ENCODE measurements at regions not wholly inside any gene's neighbourhood (a gene's known extent, or its start where the extent isn't known, plus 50 kb on each side); places are given as distances from the start of the nearest gene placed in this dataset.
"Not testable (repeated sequence)": the region's sequence is repeated elsewhere in the genome, so short reads cannot be mapped to it uniquely, and the experiment has no call there.

- not testable (repeated sequence) for H3K9me3 Mint-ChIP-seq, H3K27ac Mint-ChIP-seq
Observed at GRCh38 chr12:54799966-54800365, 54.4 kb upstream of the MUCL1 start.

GRCh38 chr12:54798651-54799050 is 55.7 kb upstream of the MUCL1 start:
- Mint-ChIP-seq H3K36me3 (ENCODE audit: low read depth) (no peaks in the 10 kb centered on the region), H3K4me3 (no peak overlapping the region), H3K9me3 (no peaks in the 10 kb centered on the region), H3K27me3 (peaks cover 4% of the 10 kb centered on the region), H3K4me1 (ENCODE audit: low read depth) (no peaks in the 10 kb centered on the region), H3K27ac (no peak overlapping the region)
- intact Hi-C loops (cut with micrococcal nuclease): no loop called here

More at GRCh38 chr12:54799966-54800365, 54.4 kb upstream of the MUCL1 start:
- intact Hi-C loops (cut with micrococcal nuclease); H3K36me3 Mint-ChIP-seq (ENCODE audit: low read depth); H3K4me1 Mint-ChIP-seq (ENCODE audit: low read depth); H3K4me3 Mint-ChIP-seq; H3K27me3 Mint-ChIP-seq: not testable (repeated sequence)

GRCh38 chr12:54796991-54797390 is 57.3 kb upstream of the MUCL1 start:
- peaks cover 4% of the 10 kb centered on the region for H3K27me3 Mint-ChIP-seq
- intact Hi-C loops (cut with micrococcal nuclease): no loop called here
- no peaks in the 10 kb centered on the region for H3K36me3 Mint-ChIP-seq (ENCODE audit: low read depth)
- no peaks in the 10 kb centered on the region for H3K4me1 Mint-ChIP-seq (ENCODE audit: low read depth)
- no peak overlapping the region for H3K27ac Mint-ChIP-seq
- H3K4me3 Mint-ChIP-seq: no peak overlapping the region
- H3K9me3 Mint-ChIP-seq: no peaks in the 10 kb centered on the region

DNA sequence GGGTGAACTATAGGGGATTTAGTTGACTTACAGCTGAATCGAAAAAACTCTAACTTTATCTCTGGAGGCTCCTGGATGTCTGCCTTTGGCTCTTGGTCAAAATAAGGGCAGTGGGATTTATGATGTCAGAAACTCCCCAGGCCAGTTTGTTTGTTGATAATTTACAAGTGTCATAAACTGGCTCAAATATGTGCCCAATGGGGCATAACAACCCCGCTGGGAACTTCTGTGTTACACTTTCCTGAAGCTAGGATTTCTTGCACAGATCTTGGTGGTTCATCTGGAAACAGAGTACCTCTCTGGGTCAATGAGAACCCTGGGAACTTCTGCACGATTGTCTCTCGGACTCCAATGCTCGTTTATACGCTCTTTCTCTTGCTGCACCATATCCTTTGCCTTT is 58.7 kb upstream of the MUCL1 start:
- Mint-ChIP-seq H3K27me3 (peaks cover 2% of the 10 kb centered on the region), H3K9me3 (no peaks in the 10 kb centered on the region), H3K4me1 (ENCODE audit: low read depth) (no peaks in the 10 kb centered on the region), H3K36me3 (ENCODE audit: low read depth) (no peaks in the 10 kb centered on the region), H3K27ac (no peak overlapping the region), H3K4me3 (no peak overlapping the region)
- intact Hi-C loops (cut with micrococcal nuclease): no loop called here

DNA sequence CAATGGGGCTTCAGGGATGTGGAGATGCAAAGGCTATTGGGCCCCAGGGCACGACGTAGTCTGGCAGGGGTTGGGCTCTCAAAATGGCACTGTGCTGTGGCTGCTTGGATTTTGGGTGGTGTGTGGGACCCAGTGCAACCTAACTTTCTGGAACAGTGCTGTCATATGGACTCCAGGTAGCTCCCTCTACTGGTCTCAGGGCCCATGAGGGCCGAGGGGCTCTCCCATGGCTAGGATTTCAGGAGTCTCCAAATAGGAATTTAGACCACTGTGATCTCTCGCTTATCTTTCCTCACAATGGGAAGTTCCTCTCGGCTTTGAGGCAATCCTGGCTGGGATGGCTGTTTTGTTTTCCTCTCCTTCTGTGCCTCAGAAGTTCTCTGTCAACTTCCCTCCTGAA is 68.2 kb upstream of the MUCL1 start:
- intact Hi-C loops (cut with micrococcal nuclease): no loop called here
- Mint-ChIP-seq H3K9me3 (peaks cover 33% of the 10 kb centered on the region), H3K36me3 (ENCODE audit: low read depth) (no peaks in the 10 kb centered on the region), H3K27ac (no peak overlapping the region), H3K27me3 (no peaks in the 10 kb centered on the region), H3K4me3 (no peak overlapping the region), H3K4me1 (ENCODE audit: low read depth) (no peaks in the 10 kb centered on the region)

DNA sequence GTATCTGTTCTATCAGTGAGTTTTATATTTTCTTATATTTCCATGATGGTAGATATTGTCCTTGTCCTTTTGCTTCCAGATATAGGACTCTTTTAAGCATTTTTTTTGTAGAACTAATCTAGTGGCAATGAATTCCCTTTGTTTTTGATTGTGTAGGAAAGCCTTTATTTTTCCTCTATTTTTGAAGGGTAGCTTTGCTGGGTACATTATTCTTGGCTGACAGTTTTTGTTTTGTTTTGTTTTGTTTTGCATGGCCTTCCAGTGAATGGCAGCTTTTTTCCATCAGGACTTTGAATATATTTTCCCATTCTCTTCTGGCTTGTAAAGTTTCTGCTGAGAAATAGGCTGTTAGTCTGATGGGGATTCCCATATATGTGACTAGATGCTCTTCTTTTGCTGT is 70.2 kb upstream of the MUCL1 start:
- H3K27me3 Mint-ChIP-seq: no peaks in the 10 kb centered on the region
- H3K9me3 Mint-ChIP-seq: peaks cover 33% of the 10 kb centered on the region
- intact Hi-C loops (cut with micrococcal nuclease): no loop called here
- no peak overlapping the region for H3K4me3 Mint-ChIP-seq
- no peaks in the 10 kb centered on the region for H3K36me3 Mint-ChIP-seq (ENCODE audit: low read depth)
- no peaks in the 10 kb centered on the region for H3K4me1 Mint-ChIP-seq (ENCODE audit: low read depth)
- no peak overlapping the region for H3K27ac Mint-ChIP-seq

- peaks cover 12% of the 10 kb centered on the region for H3K9me3 Mint-ChIP-seq
- H3K4me3 Mint-ChIP-seq; intact Hi-C loops (cut with micrococcal nuclease); H3K27me3 Mint-ChIP-seq; H3K4me1 Mint-ChIP-seq (ENCODE audit: low read depth); H3K27ac Mint-ChIP-seq; H3K36me3 Mint-ChIP-seq (ENCODE audit: low read depth): not testable (repeated sequence)
Observed at GRCh38 chr12:54777031-54777430, 77.3 kb upstream of the MUCL1 start.

GRCh38 chr12:54773593-54773992 is 80.7 kb upstream of the MUCL1 start:
- Mint-ChIP-seq H3K27ac (no peak overlapping the region), H3K4me3 (no peak overlapping the region)

GRCh38 chr12:54765652-54766051 is 88.7 kb upstream of the MUCL1 start:
- H3K4me1 Mint-ChIP-seq (ENCODE audit: low read depth): no peaks in the 10 kb centered on the region
- no peak overlapping the region for H3K4me3 Mint-ChIP-seq
- intact Hi-C loops (cut with micrococcal nuclease): no loop called here
- no peaks in the 10 kb centered on the region for H3K36me3 Mint-ChIP-seq (ENCODE audit: low read depth)
- no peaks in the 10 kb centered on the region for H3K27me3 Mint-ChIP-seq
- no peak overlapping the region for H3K27ac Mint-ChIP-seq
- no peaks in the 10 kb centered on the region for H3K9me3 Mint-ChIP-seq

More at GRCh38 chr12:54773593-54773992, 80.7 kb upstream of the MUCL1 start:
- intact Hi-C loops (cut with micrococcal nuclease): no loop called here
- Mint-ChIP-seq H3K27me3 (no peaks in the 10 kb centered on the region), H3K36me3 (ENCODE audit: low read depth) (no peaks in the 10 kb centered on the region), H3K4me1 (ENCODE audit: low read depth) (no peaks in the 10 kb centered on the region), H3K9me3 (peaks cover 11% of the 10 kb centered on the region)

DNA sequence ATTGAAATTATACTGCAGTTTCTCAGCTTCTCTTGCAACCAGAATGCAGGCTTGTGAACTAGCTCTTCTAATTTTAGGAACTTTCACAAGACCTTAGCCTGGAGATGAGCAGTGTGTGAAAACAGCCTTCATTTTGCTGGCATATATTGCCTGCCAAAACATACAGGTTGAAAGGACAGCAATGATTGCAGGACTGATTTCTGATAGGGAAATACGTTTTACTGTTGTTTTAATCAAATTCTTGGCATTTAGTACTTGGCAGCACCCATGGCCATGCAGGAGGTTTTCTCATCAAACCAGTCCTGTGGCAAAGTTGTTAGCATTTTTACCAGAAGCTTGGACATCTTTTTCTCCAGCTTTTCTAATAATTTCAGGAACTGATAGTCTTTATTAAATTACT is 91.9 kb upstream of the MUCL1 start:
- intact Hi-C loops (cut with micrococcal nuclease): loop anchor here (5.0 kb wide), 1 partner anchor 85 kb away; no protein-coding TSS in a partner anchor
- peaks cover 11% of the 10 kb centered on the region for H3K9me3 Mint-ChIP-seq

GRCh38 chr12:54759751-54760150 is 94.6 kb upstream of the MUCL1 start:
- Mint-ChIP-seq H3K27me3 (no peaks in the 10 kb centered on the region), H3K9me3 (peaks cover 11% of the 10 kb centered on the region), H3K27ac (no peak overlapping the region), H3K4me3 (no peak overlapping the region), H3K4me1 (ENCODE audit: low read depth) (no peaks in the 10 kb centered on the region), H3K36me3 (ENCODE audit: low read depth) (no peaks in the 10 kb centered on the region)
- intact Hi-C loops (cut with micrococcal nuclease): loop anchor here (5.0 to 10.0 kb wide), 2 partner anchors 88 to 385 kb away; no protein-coding TSS in a partner anchor

More for the DNA sequence above, 91.9 kb upstream of the MUCL1 start:
- Mint-ChIP-seq H3K4me3 (no peak overlapping the region), H3K4me1 (ENCODE audit: low read depth) (no peaks in the 10 kb centered on the region), H3K27me3 (no peaks in the 10 kb centered on the region), H3K36me3 (ENCODE audit: low read depth) (no peaks in the 10 kb centered on the region), H3K27ac (no peak overlapping the region)

DNA sequence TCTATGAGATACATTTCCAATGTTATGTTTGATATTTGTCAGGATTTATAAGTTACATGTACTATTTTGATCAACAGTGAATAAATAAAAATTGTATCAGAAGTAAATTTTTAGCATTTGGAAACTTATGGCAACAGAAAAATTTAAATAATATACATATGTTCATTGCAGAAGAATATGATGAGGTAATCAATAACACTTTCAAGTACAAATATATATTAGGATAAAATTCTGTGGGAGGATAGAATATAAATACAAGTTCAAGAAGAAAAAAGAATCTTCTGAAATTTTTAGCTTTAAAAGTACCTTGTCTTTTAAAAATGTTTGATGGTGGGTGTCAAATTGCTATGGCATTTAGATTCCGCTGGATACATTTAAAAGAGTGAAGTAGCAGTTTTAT is 102.8 kb upstream of the MUCL1 start:
- intact Hi-C loops (cut with micrococcal nuclease): loop anchor here (2.0 to 10.0 kb wide), 2 partner anchors 321 to 393 kb away; no protein-coding TSS in a partner anchor
- no peak overlapping the region for H3K4me3 Mint-ChIP-seq
- no peaks in the 10 kb centered on the region for H3K9me3 Mint-ChIP-seq
- no peaks in the 10 kb centered on the region for H3K27me3 Mint-ChIP-seq
- peaks cover 9% of the 10 kb centered on the region for H3K4me1 Mint-ChIP-seq (ENCODE audit: low read depth)
- H3K27ac Mint-ChIP-seq: no peak overlapping the region
- no peaks in the 10 kb centered on the region for H3K36me3 Mint-ChIP-seq (ENCODE audit: low read depth)

DNA sequence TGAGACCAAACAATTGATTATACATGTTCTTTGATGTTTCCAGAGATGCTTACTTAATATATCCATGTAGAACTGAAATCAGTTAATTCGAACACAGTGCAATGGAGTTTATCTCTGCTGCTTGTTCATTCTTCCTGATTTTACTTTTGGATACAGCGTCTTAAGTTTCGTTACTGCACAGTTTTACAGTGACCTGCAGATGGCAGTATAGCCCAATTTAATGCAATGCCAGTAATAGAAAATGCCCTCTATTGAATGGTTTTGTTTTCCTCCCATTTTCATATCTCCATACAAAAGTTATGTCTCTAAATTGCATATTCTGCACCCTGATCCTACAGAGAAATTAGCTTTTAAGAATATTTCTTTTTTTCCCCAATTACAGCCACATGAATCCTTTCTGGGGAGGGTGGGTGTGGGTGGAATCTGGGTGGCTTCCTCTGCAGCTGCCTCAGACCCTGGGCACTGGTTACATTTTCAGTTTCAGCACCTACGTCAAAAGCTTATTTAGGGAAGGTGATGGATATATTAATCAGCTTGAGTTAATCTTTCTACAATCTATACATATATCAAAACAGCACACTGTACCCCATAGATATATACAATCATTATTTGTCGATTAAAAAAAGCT is 101.1 kb upstream of the DCD start:
- Mint-ChIP-seq H3K27ac (no peak overlapping the region), H3K27me3 (no peaks in the 10 kb centered on the region), H3K9me3 (no peaks in the 10 kb centered on the region), H3K36me3 (ENCODE audit: low read depth) (no peaks in the 10 kb centered on the region), H3K4me1 (ENCODE audit: low read depth) (peaks cover 9% of the 10 kb centered on the region), H3K4me3 (no peak overlapping the region)
- intact Hi-C loops (cut with micrococcal nuclease): loop anchor here (1.0 kb wide), 2 partner anchors 105 to 209 kb away; partner anchors contain the start of gene MUCL1

DNA sequence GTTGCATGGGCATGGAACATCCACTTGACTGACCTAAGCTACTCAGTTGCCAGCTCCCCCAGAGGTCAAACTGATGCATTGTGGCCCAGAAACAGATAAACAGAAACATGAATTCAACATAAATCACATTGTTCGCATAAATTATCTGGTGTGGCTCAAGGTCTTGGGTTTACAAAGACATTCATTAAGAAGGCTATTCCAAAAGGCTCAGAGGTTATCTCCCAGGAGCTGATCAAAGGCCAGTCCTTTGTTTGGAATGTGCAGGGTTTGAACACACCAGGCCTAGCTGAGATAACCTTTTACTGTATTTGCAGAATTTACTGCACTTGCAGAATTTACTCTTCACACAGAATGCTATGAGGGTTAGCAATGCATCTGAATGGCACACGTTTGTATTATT is 96.4 kb upstream of the DCD start:
- Mint-ChIP-seq H3K27me3 (no peaks in the 10 kb centered on the region), H3K27ac (no peak overlapping the region), H3K4me3 (no peak overlapping the region), H3K4me1 (ENCODE audit: low read depth) (no peaks in the 10 kb centered on the region), H3K36me3 (ENCODE audit: low read depth) (no peaks in the 10 kb centered on the region), H3K9me3 (no peaks in the 10 kb centered on the region)
- intact Hi-C loops (cut with micrococcal nuclease): no loop called here

DNA sequence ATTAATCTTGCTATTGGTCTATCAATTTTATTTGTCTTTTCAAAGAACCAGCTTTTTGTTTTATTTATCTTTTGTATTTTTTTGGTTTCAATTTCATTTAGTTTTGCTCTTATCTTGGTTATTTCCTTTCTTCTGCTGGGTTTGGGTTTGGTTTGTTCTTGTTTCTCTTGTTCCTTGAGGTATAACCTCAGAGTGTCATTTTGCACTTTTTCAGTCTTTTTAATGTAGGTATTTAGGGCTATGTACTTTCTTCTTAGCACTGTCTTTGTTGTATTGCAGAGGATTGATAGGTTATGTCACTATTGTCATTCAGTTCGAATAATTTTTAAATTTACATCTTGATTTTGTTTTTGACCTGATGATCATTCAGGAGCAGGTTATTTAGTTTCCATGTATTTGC is 92.7 kb upstream of the DCD start:
- no peaks in the 10 kb centered on the region for H3K4me1 Mint-ChIP-seq (ENCODE audit: low read depth)
- intact Hi-C loops (cut with micrococcal nuclease): no loop called here
- H3K4me3 Mint-ChIP-seq: no peak overlapping the region
- no peaks in the 10 kb centered on the region for H3K27me3 Mint-ChIP-seq
- no peaks in the 10 kb centered on the region for H3K9me3 Mint-ChIP-seq
- H3K36me3 Mint-ChIP-seq (ENCODE audit: low read depth): no peaks in the 10 kb centered on the region
- H3K27ac Mint-ChIP-seq: no peak overlapping the region
